Activated naive CD8-positive, alpha-beta T cell treated with anti-CD3 and anti-CD28 coated beads, Interleukin-2, amount 10 ng/mL, durations not matched to agents 7 days and 5 days (primary cell): ENCODE measurements at regions not wholly inside any gene's neighbourhood (a gene's known extent, or its start where the extent isn't known, plus 50 kb on each side); places are given as distances from the start of the nearest gene placed in this dataset.
"Not testable (repeated sequence)": the region's sequence is repeated elsewhere in the genome, so short reads cannot be mapped to it uniquely, and the experiment has no call there.

Experiments
- ATAC-seq: fragments of 150-1000 bp; cut with Tn5 transposase; one replicate; pipeline ENCODE4 v1.10.0; 2021; ENCODE audit warnings: low read depth, moderate library complexity
- POLR2A ChIA-PET: fragments of 350-600 bp; sonication (Branson Sonifier 250); formaldehyde crosslinking; loops from one replicate; lab custom pipeline; 2021; ENCODE audit warnings: antibody characterized with exemption; lab: Charles Lee
- DNase-seq: peaks from one replicate; pipeline ENCODE4 v3.0.0; 2021
- H3K27ac Mint-ChIP-seq: one replicate; pipeline ENCODE4 v1.8.0; 2022; ENCODE audit warnings: mild to moderate bottlenecking, mixed read lengths
- H3K27me3 Mint-ChIP-seq: one replicate; pipeline ENCODE4 v1.8.0; 2022; ENCODE audit warnings: mild to moderate bottlenecking, moderate library complexity, mixed read lengths
- H3K36me3 Mint-ChIP-seq: one replicate; pipeline ENCODE4 v1.8.0; 2021; ENCODE audit warnings: mild to moderate bottlenecking, mixed read lengths
- H3K4me1 Mint-ChIP-seq: one replicate; pipeline ENCODE4 v1.8.0; 2021; ENCODE audit warnings: mixed read lengths
- H3K4me3 Mint-ChIP-seq: one replicate; pipeline ENCODE4 v1.8.0; 2022; ENCODE audit warnings: mild to moderate bottlenecking, moderate library complexity, mixed read lengths
- H3K9me3 Mint-ChIP-seq: one replicate; pipeline ENCODE4 v1.8.0; 2021; ENCODE audit warnings: mixed read lengths

DNA sequence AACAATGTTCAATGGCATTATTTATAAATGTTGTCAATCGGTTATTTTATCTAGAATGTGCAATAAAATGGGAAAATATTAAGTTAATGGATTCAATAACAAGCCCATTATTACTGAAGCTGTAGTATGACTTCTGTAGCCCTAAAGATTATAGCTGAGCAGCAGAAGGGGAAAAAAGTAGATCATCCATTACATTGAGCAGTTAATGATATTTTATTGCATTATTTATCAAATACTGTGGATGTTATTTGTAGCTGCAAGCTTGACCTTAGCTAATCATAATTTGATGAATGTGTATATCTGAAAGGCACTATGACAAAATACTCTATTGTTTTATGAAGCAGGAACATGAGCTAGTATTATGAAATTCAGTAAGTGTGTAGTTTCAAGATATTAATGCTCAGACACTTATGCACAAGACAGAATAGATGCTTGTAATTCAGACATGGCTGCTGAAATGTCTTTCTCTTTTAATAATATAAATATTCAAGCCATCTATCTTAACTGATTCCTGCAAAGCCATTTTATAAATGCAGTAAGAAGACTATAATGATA, 131.5 kb upstream of the MGAT4C start:
- no peak for ATAC-seq
- Mint-ChIP-seq H3K4me1 (no peaks in the 10 kb centered on the region), H3K4me3 (no peak overlapping the region), H3K27me3 (no peaks in the 10 kb centered on the region), H3K27ac (no peak overlapping the region), H3K36me3 (no peaks in the 10 kb centered on the region), H3K9me3 (peaks cover 4% of the 10 kb centered on the region)
- DNase-seq, result no peak
- POLR2A ChIA-PET, result no interaction called here

DNA sequence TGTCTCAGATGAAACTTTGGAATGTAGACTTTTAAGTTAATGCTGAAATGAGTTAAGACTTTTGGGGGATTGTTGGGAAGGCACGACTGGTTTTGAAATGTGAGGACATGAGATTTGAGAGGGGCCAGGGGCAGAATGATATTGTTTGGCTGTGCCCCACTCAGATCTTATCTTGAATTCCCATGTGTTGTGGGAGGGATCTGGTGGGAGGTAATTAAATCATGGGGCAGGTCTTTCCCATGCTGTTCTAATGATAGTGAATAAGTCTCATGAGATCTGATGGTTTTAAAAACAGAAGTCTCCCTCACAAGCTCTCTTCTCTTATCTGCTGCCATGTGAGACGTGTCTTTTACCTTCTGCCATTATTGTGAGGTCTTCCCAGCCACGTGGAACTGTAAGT, 127.6 kb upstream of the MGAT4C start:
- DNase-seq, H3K36me3 Mint-ChIP-seq, ATAC-seq, H3K27me3 Mint-ChIP-seq, H3K9me3 Mint-ChIP-seq, H3K27ac Mint-ChIP-seq, H3K4me1 Mint-ChIP-seq, H3K4me3 Mint-ChIP-seq, POLR2A ChIA-PET: not testable (repeated sequence)

DNA sequence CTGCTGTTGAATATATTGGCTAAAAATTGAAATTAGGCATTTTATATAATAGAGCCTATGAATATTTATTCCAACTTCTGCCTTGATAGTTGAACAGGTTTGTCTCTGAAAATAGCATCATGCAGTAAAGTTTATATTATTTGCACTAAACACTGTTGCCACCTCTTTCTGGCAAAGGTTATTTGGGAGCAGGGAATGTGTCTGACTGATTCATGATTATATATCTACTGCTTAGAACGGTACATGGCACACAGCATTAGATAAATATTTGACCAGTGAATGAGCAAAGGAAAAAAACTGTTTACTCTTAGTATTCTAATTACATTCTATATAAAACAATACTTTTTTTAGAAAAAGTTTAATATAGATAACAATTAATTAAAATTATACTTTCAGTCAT, 123.1 kb upstream of the MGAT4C start:
- POLR2A ChIA-PET, result no interaction called here
- Mint-ChIP-seq H3K9me3 (peaks cover 8% of the 10 kb centered on the region), H3K4me1 (no peaks in the 10 kb centered on the region), H3K36me3 (no peaks in the 10 kb centered on the region), H3K4me3 (no peak overlapping the region), H3K27ac (no peak overlapping the region), H3K27me3 (no peaks in the 10 kb centered on the region)
- DNase-seq, result no peak
- no peak for ATAC-seq

DNA sequence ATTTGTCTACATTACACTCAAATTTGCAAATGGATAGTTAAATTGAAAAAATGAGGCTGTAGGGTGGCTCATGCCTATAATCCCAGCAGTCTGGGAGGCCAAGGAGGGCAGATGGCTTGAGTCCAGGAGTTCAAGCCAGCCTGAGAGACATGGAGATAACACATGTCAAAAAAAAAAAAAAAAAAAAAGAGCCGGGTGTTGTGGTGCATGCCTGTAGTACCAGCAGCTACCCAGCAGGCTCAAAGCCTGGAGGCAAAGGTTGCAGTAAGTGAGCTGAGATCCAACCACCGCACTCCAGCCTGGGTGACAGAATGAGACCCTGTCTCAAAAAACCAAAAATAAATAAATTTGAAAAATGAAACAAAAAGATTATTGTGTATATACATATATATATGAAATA, 119.9 kb upstream of the MGAT4C start:
- no peak for ATAC-seq
- H3K27me3 Mint-ChIP-seq, result no peaks in the 10 kb centered on the region
- no peak for DNase-seq
- POLR2A ChIA-PET, result no interaction called here
- H3K9me3 Mint-ChIP-seq, result peaks cover 4% of the 10 kb centered on the region
- H3K4me3 Mint-ChIP-seq, result no peak overlapping the region
- H3K4me1 Mint-ChIP-seq, result no peaks in the 10 kb centered on the region
- no peak overlapping the region for H3K27ac Mint-ChIP-seq
- no peaks in the 10 kb centered on the region for H3K36me3 Mint-ChIP-seq

DNA sequence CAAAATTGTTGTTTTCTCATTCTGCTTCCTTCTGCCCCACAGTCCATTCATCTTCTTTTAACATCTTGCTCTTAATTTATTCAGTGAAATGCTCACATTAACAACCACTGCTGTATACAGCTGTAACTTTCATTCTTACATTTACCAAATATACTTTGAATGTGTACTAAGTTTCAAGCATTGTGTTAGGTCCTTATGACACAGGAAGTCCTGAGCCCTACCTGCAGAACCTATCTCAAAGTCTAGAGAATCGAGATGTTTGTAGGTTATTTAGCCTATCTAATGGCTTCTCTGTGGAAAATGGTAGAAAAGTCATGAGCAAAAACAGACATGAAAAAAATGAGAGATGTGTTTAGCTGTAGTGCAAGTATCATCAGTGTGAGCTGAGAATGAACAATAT, 117.6 kb upstream of the MGAT4C start:
- POLR2A ChIA-PET, result no interaction called here
- Mint-ChIP-seq H3K9me3 (peaks cover 1% of the 10 kb centered on the region), H3K36me3 (no peaks in the 10 kb centered on the region), H3K27ac (no peak overlapping the region), H3K4me1 (no peaks in the 10 kb centered on the region), H3K27me3 (no peaks in the 10 kb centered on the region), H3K4me3 (no peak overlapping the region)
- ATAC-seq (no peak), DNase-seq (no peak)

DNA sequence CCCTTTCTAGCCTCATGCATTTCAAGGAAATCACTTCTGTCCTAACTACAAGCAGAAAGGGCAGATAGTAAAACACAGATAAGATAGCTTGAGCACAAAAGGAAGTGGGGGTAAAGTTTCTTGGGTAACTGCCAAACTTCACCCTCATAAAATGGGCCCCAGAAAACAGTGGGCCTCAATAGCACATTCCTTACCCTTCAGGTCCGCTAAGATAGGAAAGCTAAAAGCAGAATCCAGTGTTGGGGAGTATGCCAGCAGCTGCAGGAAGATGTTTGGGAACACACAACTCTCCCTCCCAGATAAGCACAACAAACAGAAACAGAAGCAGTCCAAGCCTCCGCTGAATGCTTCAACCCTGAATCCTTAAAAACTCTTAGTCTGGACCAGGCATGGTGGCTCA, 110.9 kb upstream of the MGAT4C start:
- Mint-ChIP-seq H3K27ac (no peak overlapping the region), H3K4me1 (no peaks in the 10 kb centered on the region), H3K4me3 (no peak overlapping the region), H3K27me3 (no peaks in the 10 kb centered on the region), H3K9me3 (no peaks in the 10 kb centered on the region), H3K36me3 (no peaks in the 10 kb centered on the region)
- POLR2A ChIA-PET, result no interaction called here
- ATAC-seq (no peak), DNase-seq (no peak)

DNA sequence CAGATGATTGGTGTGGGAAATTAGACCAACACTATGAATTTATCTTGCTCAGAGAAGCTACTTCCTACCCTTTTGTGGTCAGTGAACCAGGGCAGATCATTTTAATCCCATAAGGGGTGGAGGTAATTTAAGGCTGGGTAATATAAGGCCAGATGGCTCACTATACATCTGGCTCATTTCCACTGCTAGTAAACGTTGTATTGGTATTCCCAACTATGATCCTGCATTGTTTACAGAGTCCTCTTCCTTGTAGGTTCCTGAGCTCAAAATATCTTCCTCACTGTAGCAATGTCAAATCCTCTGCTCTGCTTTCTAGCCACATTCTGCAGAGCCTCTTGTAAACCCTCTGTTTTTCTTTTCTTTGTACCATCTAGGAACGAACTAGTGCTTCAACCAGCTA, 93.0 kb upstream of the MGAT4C start:
- no peak for DNase-seq
- Mint-ChIP-seq H3K36me3 (no peaks in the 10 kb centered on the region), H3K27me3 (no peaks in the 10 kb centered on the region), H3K27ac (no peak overlapping the region), H3K9me3 (no peaks in the 10 kb centered on the region), H3K4me3 (no peak overlapping the region), H3K4me1 (no peaks in the 10 kb centered on the region)
- ATAC-seq, result no peak
- POLR2A ChIA-PET, result no interaction called here

DNA sequence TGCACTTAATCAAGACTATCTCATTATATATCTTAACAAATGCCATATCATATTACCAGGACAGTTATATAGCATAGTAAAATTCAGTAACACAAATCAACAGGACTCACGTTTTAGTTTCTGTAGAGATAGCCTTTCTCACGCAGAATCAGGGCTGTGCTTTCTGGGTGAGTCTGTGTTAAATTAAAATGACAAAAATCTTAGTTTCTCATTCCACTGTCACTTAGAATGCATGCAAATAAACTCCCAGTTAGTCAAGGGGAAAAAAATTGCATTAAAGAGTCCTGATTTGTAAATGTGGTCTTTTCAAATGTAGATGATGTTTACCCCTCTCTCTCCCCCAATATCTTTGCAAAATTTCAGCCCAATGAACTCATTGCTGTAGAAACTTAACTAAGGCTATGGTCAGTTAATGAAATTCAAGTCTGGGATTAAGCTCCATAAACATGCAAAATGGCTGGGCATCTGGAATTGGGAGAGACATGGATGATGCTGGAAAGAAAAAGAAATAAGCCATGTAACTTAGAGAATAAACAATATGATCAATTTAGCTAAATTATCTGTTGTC, 77.8 kb upstream of the MGAT4C start:
- ATAC-seq (no peak), DNase-seq (no peak)
- peaks cover 2% of the 10 kb centered on the region for H3K9me3 Mint-ChIP-seq
- H3K27me3 Mint-ChIP-seq, result no peaks in the 10 kb centered on the region
- no peaks in the 10 kb centered on the region for H3K36me3 Mint-ChIP-seq
- H3K4me1 Mint-ChIP-seq, result no peaks in the 10 kb centered on the region
- POLR2A ChIA-PET, result no interaction called here
- no peak overlapping the region for H3K27ac Mint-ChIP-seq
- H3K4me3 Mint-ChIP-seq, result no peak overlapping the region

DNA sequence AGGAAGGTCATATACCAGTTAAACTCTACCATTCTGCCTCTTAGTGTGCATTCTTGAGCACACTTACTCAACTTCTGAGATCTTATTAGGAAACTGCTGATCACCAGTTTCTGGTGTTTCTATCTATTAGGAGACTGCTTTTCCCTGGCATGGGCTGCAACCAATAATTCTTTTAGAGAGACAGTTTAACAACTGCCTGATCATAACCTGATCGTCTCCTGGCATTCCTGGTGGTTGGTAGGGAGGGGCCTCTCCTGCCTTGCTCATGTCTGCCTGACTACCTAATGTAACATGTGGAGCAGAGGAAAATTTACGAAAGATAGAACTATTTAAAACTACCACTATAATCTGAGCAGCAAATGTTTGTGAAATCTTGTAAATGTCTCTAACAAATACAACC, 75.3 kb upstream of the MGAT4C start:
- peaks cover 2% of the 10 kb centered on the region for H3K9me3 Mint-ChIP-seq
- ATAC-seq, result no peak
- no peak overlapping the region for H3K27ac Mint-ChIP-seq
- H3K36me3 Mint-ChIP-seq, result no peaks in the 10 kb centered on the region
- DNase-seq, result no peak
- H3K4me3 Mint-ChIP-seq, result no peak overlapping the region
- no peaks in the 10 kb centered on the region for H3K4me1 Mint-ChIP-seq
- no peaks in the 10 kb centered on the region for H3K27me3 Mint-ChIP-seq
- POLR2A ChIA-PET, result no interaction called here

DNA sequence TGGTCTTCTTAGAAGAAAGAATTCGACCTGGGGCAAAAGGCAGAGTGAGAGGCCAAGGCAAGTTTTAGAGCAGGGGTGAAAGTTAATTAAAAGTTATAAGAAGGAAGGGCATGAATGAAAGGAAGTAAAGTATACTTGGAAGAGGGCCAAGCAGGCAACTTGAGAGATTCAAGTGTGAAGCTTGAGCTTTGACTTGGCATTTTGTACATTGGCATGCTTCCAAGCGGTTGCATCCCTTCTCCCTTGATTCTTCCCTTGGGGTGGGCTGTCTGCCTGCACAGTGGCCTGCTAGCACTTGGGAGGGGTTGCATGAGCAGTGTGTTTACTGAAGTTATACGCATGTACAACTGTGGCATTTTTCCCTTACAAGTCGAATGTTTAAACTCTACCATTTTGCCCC, 74.8 kb upstream of the MGAT4C start:
- DNase-seq, result no peak
- peaks cover 2% of the 10 kb centered on the region for H3K9me3 Mint-ChIP-seq
- POLR2A ChIA-PET, result no interaction called here
- H3K4me3 Mint-ChIP-seq, result no peak overlapping the region
- no peaks in the 10 kb centered on the region for H3K4me1 Mint-ChIP-seq
- H3K27me3 Mint-ChIP-seq, result no peaks in the 10 kb centered on the region
- no peak for ATAC-seq
- H3K36me3 Mint-ChIP-seq, result no peaks in the 10 kb centered on the region
- no peak overlapping the region for H3K27ac Mint-ChIP-seq

DNA sequence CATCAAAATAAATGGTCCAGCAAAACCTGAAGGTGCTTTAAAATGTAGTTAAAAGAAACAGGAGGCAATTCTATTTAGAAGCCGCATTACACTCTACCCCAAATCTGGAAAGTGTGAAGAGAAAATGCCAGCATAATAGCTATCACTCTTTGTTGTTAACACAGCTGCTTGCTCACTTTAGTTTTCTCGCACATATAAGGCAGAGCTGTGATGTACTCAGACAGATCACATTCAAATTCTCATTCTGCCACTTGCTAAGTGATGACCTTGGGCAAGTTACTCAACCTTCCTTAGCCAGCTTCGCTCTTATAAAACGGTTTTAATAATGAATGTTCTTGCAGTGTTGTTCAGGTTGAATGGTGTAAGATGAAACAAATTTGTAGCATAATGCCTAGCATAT, 56.0 kb upstream of the MGAT4C start:
- DNase-seq (no peak), ATAC-seq (no peak)
- H3K36me3 Mint-ChIP-seq, result no peaks in the 10 kb centered on the region
- H3K27me3 Mint-ChIP-seq, result no peaks in the 10 kb centered on the region
- no peaks in the 10 kb centered on the region for H3K4me1 Mint-ChIP-seq
- no peak overlapping the region for H3K27ac Mint-ChIP-seq
- no peak overlapping the region for H3K4me3 Mint-ChIP-seq
- H3K9me3 Mint-ChIP-seq, result peaks cover 3% of the 10 kb centered on the region
- POLR2A ChIA-PET, result no interaction called here
